HG03045 (cell line): ENCODE measurements at regions not wholly inside any gene's neighbourhood (a gene's known extent, or its start where the extent isn't known, plus 50 kb on each side); places are given as distances from the start of the nearest gene placed in this dataset.
"Not testable (repeated sequence)": the region's sequence is repeated elsewhere in the genome, so short reads cannot be mapped to it uniquely, and the experiment has no call there.

Source experiments
- ATAC-seq: cut with Tn5 transposase; IDR thresholded peaks from one replicate; pipeline ENCODE4 v1.9.1; 2021; ENCODE audit warnings: mild to moderate bottlenecking, moderate library complexity; ENCODE audit not compliant: unreplicated experiment

DNA sequence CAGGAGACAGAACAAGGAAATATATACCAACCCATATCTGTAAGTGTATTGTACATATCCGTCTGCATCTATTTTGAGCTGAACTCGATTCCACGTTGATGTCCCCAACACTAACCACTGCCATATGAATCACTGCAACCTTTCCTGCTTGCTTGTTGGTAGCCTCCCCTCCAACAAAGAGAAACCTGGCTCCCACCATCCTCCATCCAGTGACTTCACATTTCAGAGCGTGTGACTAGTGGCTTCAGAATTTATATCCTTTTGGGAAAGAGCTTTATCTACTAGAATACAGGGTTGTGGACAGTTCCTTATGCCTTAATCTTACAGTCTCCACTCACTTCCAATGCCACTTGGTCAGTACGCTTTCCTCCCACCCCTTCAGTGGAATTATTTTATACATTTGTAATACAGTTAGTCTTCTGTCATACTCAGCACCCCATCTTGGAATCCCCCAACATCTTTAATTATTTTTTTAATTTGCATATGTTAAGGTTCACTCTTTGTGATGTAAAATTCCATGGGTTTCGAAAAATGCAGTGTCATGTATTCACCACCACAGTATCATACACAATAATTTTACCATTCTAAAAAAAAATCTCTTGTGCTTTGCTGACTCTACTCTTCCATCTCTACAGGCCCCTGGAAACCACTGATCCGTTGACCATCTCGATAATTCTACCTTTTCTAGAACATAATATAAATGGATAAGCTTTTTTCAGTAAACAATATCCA is 264.7 kb downstream of the BCL2L11 start:
- not testable (repeated sequence) for ATAC-seq

DNA sequence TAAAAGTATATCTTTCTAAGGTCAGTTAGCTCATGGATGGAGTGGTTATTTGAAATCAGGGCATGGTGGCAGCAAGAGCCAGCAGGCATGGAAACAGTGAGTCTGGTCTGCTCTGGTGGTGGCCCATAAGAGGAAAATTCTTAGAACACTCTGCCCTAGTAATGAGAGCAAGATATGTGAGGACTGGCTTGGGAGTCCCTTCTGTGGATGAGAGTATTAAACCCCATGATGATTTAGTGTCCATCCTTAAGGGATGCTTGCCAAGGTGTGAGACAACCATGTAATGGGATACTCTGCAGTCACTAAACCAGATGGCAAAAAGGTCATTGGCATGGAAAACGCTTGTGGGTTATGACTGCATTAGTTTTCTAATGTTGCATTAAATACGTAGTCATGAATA is 269.9 kb downstream of the BCL2L11 start:
- ATAC-seq, result not testable (repeated sequence)

DNA sequence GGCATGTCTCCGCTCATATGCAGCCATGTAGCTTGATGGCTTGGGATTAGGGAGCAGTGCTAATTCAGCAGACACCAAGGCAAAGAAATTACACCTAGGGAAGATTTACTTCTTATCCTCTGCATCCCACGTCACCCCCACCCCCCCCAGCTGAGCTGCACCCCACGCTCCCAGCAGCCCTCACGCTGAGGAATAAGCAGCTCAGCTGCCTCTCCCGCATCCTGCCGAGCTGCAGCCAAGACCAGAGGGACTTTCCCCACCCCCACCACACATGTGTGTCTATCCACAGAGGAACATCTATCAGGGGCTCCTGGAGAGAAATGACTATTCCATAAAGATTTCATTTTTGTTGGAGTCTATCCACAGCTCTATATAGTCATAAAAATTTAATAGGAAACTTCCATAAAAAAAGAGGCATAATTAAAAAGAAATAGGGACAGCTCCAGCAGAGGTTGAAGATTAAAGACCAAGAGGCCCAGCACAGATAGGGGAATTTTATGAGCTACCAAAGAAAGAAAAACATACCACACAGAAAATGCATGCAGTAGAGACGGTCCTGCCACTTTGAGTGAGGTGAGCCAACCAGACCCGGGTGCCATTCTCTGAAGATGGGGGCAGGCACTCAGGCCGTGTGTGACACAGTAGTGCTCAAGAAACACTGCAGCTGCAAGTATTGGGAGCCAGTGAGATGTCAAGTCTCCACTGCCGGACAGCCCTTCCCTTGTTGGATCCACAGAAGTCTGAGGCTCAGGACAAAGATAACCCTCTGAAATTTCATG is 274.8 kb downstream of the BCL2L11 start:
- ATAC-seq, result not testable (repeated sequence)

DNA sequence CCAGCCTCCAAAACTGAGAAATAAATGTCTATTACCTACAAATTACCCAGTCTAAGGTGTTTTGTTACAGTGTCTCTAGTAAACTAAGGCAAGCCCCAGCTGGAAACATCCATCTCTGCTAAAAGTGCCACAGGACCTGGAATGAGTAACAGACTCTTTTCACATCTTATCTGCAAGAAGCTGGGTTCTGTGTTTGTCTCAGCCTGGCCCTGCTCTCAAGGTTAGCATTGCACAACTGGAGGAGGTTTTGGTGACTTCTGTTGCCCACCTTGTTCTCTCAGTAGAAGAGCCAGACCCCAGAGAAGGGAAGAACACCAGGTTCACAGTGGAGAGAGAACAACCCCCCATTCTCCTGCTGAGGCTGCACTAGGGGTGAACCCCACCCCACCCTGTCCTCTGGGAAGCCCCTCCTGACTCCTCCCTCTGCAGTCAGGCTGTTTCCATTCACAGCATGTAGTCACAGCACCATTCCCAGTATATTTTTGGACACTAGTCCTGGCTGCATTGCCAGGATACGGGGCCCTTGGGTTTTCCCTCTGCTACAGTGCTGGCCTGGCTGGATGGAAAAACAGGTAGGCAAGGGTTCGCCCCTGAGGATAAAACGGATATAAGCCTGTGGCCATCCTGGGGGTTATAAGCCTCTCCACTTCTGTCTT is 280.0 kb downstream of the BCL2L11 start:
- not testable (repeated sequence) for ATAC-seq

DNA sequence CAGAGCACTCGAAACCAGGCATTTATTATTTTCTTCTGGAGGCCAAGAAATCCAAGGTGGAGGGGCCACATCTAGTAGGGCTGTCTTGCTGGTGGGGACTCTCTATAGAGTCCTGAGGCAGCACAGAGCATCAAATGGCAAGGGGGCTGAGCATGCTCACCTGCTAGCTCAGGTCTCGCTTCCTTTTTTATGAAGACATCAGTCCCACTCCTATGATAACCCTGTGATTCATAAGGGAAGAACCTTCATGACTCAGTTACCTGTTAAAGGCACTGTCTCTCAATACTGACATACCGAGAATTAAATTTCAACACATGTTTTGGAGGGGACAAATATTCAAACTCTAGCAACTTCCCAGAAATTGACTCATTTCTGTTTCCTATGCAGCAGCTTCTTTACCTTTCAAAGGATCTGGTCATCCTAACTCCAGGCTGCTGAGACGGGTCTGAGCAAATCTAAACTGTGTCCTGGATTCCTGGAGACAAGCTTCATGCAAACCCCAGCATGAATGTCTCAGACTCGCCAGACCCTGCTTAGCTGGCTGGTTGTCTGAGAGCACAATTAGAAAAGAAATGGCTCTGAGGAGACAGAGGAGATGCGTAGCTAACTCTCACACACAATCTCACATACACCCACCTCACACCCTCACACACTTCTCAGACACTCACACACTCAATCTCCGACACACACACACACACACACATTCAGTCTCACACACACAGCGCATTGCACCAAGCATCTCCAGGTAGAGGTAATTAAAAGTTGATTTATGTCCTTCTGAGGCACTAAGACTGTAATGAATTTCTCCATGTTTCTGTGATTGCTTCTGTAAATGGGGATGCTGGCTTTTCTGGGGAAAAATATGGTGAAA is 280.8 kb downstream of the BCL2L11 start:
- ATAC-seq, result not testable (repeated sequence)

DNA sequence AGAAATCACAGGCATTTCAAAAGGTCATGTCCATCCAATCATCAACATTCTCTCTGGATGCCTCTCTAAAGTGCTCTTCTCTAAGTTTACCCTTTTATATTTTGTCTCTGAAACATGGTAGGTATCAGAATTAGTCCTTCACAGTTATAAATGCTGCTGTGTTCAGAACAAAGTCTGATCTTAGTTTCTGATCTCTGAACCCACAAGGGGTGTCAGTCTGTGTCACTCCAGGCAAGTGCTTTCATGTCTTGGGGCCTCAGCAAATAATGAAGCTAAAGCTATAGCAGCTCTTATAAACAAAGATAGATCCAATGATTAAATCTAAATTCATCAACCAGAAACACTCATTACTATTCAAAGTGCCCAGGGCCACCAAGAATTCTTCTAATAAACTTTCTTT is 281.7 kb downstream of the BCL2L11 start:
- ATAC-seq, result not testable (repeated sequence)

DNA sequence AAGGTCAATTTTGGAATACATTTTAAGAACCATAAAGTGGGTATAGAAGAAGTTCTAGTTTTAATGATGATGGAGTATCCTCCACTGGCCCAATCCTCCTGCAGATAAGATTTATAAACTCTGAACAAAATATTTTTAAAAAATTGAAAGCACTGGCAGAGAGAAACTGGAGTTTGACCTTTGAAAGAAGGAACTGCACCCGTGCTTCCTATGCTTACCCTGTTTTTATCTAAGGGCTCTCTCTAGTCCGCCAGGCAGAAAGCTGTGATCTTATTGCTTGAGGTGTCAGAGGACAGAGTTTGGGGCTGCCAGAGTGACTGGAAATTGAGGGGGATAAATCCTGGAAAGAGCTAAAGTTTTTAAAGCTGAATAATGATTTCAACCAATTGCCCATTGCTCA is 282.6 kb downstream of the BCL2L11 start:
- not testable (repeated sequence) for ATAC-seq

DNA sequence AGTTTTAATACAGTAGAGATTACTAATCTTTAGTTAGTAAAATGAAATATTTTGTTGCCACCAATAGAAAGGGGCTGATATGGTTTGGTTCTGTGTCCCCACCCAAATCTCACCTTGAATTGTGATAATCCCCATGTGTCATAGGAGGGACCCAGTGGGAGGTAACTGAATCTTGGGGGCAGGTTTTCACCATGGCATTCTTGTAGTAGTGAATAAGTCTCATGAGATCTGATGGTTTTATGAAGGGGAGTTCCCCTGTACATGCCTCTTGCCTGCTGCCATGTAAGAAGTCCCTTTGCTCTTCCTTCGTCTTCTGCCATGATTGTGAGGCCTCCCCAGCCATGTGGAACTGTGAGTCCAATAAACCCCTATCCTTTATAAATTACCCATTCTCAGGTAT is 285.9 kb downstream of the BCL2L11 start:
- not testable (repeated sequence) for ATAC-seq

DNA sequence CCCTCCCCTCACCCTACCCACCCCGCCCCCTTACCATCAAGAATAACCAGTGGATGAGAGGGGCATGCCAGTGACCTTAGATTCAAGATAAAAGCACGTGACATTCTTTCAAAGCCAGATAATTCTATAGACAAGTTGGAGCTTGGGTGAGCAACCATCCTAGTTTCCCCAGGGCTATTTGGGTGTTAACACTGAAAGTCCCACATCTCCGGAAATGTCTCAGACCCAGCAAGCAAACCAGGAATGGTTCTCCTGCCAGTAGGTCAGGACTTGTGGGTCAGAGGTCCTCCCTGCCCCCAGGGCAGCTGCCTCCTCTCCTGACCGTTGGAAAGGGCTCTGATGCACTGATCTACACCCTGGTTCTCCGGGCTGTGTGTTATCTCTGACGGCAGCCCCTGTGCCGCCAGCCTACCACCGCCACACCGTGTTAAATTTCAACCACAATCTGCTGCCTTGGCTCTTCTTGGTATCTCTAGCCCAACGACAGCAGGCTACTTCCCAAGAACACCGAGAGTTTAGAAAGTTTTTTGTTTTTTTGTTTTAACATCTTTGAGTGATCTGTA is 287.0 kb downstream of the BCL2L11 start:
- not testable (repeated sequence) for ATAC-seq

DNA sequence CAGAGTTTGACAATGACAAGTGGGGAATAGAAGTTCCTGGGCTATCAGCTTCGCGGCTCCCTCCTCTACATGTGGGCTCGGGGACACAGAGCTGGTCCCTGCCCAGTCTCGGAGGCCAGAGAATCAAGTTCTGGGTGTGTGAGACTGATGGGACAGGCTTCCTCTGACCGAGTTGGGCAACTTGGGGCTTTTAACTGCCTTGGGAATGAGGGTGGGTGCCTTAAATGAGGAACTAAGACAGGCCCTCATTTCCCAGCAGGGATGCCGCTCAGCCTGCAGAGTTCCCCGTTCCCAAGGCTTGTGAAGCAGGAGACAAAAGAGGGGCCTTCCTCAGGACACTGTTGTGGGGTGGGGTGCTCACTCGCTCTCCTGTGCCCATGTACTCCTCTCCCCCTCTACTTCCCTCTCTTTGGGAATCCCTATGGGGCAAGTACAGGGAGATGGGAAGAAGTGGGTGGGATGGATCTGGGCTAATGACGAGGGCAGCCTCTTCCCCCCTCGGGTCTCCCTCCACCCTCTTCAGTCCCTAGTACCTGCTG is 290.2 kb downstream of the BCL2L11 start:
- not testable (repeated sequence) for ATAC-seq

DNA sequence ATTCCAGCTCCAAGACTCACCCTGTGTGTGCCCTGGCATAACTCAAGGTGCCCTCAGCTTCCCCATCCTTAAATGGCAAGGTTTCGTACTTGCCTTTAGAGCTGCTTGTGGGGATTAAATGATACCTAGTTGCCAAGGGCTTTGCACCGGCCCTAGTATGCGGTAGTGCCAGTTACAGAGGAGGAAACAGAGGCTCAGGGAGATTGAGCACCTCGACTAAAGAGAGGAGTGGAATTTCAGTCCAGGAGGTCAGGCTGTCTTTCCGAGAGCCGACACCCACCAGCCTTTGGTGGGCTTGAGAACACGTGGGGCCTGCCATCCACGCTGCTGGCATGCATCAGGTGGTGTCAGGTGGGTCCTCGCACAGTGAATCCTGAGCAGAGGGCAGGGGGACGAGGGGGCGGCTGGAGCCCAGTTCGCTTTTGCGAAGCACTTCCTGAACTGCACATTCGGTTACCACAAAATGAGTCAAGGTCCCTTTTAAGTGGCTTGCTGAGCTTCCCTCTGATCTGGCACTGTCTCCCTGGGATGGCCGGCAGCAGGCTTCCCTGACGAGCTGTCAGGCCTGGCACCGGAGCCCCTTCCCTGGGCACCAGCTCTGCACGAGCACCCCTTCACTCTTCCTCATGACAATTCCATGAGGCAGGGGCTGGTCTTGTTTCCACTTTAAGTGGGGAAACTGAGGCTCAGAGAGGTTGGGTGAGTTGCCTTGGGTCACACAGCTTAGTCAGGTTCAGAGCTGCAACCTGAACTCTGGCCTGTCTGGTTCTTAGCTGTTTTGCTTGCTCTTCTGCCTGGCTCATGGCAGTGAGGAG is 291.4 kb downstream of the BCL2L11 start:
- not testable (repeated sequence) for ATAC-seq

DNA sequence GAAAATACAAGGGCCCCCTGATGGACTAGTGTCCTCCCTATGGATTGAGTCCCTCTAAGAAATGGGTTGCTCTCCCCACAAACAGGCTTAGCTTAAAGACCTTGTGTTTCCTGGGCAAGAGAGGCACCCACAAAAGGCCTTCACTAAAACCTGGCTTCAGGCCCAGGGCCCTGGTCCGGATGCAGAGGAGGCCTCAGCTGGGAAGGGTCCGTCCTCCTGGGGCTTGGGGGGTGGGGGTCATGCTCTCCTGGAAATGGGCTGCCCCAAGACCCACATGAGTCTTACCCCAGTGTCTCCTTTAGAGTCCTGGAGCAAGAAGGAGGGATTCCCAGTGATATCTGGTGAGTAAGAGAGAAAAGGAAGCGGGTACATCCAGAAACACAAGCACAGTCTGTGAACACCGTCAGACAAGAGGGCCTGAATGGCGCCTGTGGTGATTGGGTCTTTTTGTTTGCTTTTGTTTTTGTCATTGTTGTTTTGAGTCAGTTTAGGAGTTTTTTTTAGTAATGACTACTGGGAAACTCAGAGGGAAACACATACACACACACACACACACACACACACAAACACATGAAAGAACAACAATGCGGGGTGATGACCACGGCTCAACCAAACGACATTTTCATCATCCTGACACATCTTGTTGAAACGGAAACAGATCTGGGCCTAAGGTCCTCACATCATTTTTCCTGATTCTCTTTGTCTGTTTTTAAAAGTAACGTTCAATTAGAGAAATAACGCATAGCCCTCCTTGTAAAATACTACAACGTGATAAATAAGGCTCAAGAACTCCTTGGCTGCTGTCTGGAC is 292.3 kb downstream of the BCL2L11 start:
- ATAC-seq, result not testable (repeated sequence)

DNA sequence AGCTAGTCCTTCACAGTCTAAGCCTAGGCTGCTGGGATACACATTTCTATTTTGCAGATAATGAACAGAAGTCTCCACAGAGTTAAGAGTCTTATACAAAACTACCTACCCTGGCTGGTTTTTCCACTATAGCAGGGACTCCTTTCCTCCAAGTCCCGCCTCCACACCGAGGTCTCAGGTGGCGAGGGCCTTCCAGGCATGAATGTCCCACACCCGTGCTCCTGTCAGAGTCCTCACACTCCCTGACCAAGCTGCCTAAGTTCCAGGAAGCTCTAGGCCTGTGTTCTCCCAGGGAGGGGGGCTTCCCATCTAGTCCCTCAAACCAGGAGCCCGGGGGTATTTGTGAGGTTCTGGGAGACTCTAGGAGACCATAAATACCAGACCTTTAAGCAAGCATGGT is 293.2 kb downstream of the BCL2L11 start:
- not testable (repeated sequence) for ATAC-seq

DNA sequence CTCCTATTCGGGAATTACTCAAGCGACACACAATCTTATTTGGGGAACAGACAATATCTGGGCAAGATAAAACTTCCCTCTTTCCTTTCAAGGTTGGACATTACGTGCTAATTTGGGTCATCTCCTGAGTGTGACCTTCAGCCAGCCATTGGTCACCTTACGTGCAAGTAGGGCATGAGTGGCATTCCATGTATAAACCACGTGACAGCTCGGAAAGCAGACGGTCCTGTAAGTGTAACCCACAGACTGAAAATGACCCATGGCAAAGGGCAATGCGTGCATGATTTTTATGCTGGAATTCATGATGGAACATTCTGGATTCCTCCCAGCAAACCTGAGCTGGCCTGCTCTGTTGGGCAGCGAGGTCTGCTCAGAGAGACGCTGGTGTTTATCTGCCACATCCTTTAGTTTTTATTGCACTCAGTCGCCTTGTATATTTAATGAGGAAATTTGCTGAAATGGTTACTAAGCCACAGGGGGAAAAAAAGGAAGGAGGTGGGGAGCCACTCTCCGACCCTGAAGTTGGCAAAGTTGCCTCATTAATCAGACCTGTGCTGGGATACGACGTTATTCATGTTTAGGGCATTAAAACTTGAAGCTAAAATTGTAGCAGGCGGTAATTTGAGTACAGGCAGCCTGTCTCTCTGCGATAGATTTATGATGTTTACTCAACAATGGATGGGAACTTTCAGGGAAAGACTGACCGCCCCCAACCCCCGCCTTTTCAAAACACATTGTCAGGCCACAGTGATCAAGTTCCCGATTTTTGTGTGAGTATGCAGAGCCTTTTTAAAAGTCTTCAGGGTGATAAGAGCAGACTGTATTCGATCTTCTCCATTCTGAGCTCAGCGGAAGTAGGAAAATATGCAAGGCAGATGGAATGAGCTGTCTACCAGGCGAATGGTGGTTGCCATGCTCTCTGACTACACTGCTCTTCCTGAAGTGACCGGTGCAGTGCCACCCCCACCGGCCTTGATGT is 295.3 kb downstream of the BCL2L11 start:
- not testable (repeated sequence) for ATAC-seq

DNA sequence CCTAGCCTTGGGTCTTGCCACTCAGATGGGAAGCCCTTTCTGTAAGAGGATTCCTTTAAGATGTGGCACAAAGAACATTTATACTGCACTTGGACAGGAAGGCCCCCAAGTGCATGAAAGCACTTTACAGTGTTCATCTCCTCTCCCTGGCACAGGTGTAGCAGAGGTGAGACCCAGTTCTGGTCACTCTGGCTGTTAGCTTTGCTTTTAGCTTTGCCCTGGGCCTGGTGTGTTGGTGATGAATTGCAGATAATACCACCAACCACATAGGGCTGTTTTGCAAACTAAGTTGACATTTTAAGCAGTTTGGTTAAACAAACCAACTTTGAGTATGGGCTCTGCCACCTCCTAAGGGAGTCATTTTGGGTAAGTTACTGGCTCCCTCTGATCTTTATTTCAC is 296.3 kb downstream of the BCL2L11 start:
- ATAC-seq, result not testable (repeated sequence)

DNA sequence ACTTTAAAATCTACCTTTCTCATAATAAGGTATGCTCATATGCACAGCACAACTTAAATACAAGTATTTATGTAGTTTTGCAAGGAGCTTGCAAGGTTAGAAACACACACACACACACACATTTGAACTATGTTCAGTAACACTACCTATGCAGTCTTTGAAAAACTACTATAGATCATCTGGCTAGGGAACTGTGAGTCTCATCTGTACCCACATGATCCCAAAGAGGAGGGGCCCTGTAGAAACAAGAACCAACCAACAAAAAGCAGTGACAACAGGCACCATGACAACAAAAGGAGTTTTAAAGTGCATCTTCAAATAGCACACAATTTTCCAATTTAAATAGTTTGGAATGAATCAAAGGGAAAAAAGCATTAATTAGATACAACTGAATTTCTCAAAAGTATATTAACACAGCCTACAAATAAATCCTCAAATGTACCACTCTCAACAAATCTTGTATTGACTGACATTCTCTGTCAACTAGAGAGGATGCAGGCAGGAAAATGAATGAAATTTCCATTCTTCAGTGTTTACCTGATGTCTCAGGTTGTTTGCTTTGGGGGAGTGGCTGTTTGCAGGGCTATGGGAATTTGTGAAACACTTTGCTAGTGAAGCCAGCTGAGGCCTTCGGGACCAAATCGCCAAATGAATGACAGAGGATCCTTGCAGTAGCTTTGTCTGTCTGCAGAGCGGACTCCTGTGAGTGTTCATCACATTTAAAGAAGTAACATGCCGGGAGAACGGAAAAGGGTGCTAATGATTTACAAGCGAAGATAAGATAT is 297.6 kb downstream of the BCL2L11 start:
- not testable (repeated sequence) for ATAC-seq
